Ovary (tissue), 7 donors: ENCODE measurements at regions not wholly inside any gene's neighbourhood (a gene's known extent, or its start where the extent isn't known, plus 50 kb on each side); places are given as distances from the start of the nearest gene placed in this dataset.

Experiments
- DNase-seq, 5 donors: peaks; one replicate each; pipeline ENCODE4 v3.0.0-alpha.2; 2019 to 2020
- H3K27ac ChIP-seq, 2 donors: fragments of 200-600 bp; one replicate each; pipeline versions ENCODE4 v1.5.1 to v1.8.0; 2019 to 2022
- H3K27me3 ChIP-seq: fragments of 200-600 bp; one replicate; pipeline ENCODE4 v1.8.0; 2022
- H3K36me3 ChIP-seq: fragments of 200-600 bp; sonication (generic); one replicate; pipeline ENCODE4 v1.5.1; 2019
- H3K4me1 ChIP-seq: one replicate; pipeline ENCODE4 v1.8.1; 2013; ENCODE audit warnings: mild to moderate bottlenecking, moderate library complexity; ENCODE audit not compliant: insufficient read depth
- H3K4me3 ChIP-seq: fragments of 200-600 bp; sonication (generic); one replicate; pipeline ENCODE4 v1.5.1; 2017
- H3K9me3 ChIP-seq, 2 donors: fragments of 200-600 bp in 1 of 2; sonication (generic) in 1 of 2; one replicate each; pipeline versions ENCODE4 v1.5.1 to v1.8.1; 2013 to 2019; ENCODE audit warnings: mild to moderate bottlenecking in 1 of 2, moderate library complexity in 1 of 2
- CTCF ChIP-seq, 3 donors: fragments of 450-650 bp in 2 of 3; fragments of 200-600 bp in 1 of 3; IDR thresholded peaks; one replicate each; pipeline versions ENCODE4 v1.5.1 to v1.8.0; 2016 to 2022; ENCODE audit warnings: antibody characterized with exemption in 3 of 3, mild to moderate bottlenecking in 1 of 3
- EP300 ChIP-seq: sonication (generic); formaldehyde crosslinking; IDR thresholded peaks from one replicate; pipeline ENCODE4 v1.6.1; 2017; ENCODE audit warnings: antibody characterized with exemption
- POLR2A ChIP-seq: fragments of 450-650 bp; IDR thresholded peaks from one replicate; pipeline ENCODE4 v1.6.1; 2017; ENCODE audit warnings: antibody characterized with exemption, mild to moderate bottlenecking, moderate library complexity
- WGBS, 3 donors: extraction: QIAGEN DNeasy Blood & Tissue Kit in 1 of 3; methylation state at CpG; one replicate each; pipeline versions ENCODE4 v1.1.5 to v1.1.7; 2013 to 2017; 5-methylcytosine and 5-hydroxymethylcytosine counted together
- intact Hi-C, 4 donors: fragments of 100-400 bp; cut with DNase I; formaldehyde crosslinking; loops; one replicate each; pipeline versions ENCODE4 v1.11.0 to v1.15.1; 2022 to 2023
- donor health status: DM: no; HTN: no; CAD: no; lungs with moderate emphysema.
- donor health status: DM: no; HTN: no; CAD: no.
- donor health status: Bipolar disorder and iron deficiency.
- donor health status: DM: no; HTN: no; CAD: no.
- donor health status: DM: yes; HTN: yes; CAD: no.

DNA sequence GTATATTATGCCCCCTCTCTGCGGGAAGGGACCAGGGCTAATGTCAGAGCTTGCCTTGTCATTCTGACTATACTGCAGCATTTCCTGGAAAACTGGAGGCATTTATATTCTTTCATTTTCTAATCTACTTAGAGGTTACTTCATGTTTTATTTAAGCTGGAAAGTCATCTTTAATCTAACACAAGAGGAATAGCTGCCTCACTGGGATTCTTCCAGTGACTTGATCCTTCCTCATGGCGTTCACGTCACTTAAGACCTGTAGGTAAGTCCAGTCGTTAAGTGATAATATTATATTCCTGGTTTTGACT lies 727.6 kb upstream of the DDX18 start:
- TF ChIP-seq CTCF (IDR thresholded peaks at IDR 0.05) (no peak), POLR2A (no peak), EP300 (no peak)
- H3K27ac ChIP-seq: no peak overlapping the region
- no peaks in the 10 kb centered on the region for H3K9me3 ChIP-seq
- H3K4me1 ChIP-seq: no peaks in the 10 kb centered on the region
- 43 to 68% (median 49%) methylated on average over 4 of the region's 4 CpGs for WGBS, 3 donors
- no peaks in the 10 kb centered on the region for H3K36me3 ChIP-seq
- H3K27me3 ChIP-seq: no peaks in the 10 kb centered on the region
- H3K4me3 ChIP-seq: no peak overlapping the region
- intact Hi-C loops: no loop called here
- DNase-seq: no peak

DNA sequence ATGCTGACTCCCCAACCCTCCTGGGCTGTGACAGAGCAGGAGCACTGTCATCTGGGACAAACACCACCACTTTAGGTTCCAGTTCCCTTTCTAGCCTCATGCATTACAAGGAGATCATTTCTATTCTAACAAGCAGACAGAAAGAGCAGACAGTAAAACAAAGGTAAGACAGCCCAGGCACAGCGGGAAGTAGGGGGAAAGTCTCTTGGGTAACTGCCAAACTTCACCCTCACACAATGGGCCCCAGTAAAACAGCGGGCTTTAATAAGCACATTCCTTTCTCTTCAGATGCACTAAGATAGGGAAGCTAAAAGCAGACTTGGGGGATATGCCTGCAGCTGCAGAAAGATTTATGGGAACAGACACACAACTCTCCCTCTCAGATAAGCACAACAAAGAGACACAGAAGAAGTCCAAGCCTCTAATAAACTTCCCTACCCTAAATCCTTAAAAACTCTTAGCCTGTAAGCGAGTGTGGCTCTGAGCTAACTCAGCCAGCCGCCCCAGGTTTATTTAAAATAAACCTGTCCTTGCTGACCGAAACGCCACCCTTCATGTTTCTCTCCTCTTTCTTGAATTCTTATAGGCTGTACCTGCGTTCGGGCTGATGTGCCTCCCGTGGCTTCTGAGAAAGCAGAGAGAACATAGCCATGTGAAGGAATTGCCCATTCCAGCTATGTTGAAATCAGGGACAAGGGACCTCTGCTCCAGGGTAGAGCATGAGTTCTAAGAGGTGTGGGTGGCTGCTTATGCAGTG lies 726.8 kb upstream of the DDX18 start:
- Histone ChIP-seq H3K36me3 (no peaks in the 10 kb centered on the region), H3K4me1 (no peaks in the 10 kb centered on the region), H3K27me3 (no peaks in the 10 kb centered on the region), H3K27ac (no peak overlapping the region), H3K4me3 (no peak overlapping the region), H3K9me3 (no peaks in the 10 kb centered on the region)
- DNase-seq: no peak
- TF ChIP-seq POLR2A (no peak), EP300 (no peak)
- intact Hi-C loops: no loop called here
- WGBS, 3 donors: 4 to 8% (median 5%) methylated on average over 9 of the region's 9 CpGs

DNA sequence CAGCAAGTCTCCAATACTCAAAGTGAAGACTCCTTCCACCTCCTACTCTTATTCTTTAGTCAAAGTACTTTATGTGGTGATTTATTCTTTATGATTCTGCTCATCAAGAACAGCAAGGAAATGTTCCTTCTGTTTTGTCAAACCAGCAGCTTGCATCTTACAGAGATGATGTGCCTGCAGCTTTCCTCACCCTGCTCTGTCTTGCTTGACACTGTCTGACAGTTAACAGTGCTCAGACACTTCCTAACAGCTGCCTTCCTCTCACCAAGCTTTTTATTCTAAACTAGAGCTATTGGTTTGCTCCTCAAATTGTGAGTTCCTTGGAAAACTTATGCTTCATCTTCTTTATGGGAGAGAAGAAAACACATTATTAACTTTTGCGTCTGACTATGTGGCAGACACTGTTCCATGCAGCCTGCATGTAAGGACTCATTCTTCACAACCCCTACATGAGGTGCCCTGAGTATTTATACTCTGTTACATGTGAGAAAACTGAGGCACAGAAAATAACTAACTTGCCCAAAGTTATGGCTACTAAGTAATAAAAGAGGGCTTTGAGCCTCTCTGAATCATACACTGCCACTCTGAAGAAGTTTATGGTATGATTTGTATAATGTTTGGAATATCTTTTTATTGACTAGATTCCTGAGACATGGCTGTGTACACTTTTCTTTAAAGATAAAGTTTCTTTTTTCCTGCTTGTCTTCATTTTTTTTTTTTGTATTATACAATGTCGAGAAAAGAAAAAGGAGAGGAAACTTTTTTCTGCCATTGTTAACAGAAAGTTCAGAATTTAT lies 723.3 kb upstream of the DDX18 start:
- Histone ChIP-seq H3K36me3 (no peaks in the 10 kb centered on the region), H3K27me3 (no peaks in the 10 kb centered on the region), H3K4me3 (no peak overlapping the region), H3K4me1 (no peaks in the 10 kb centered on the region), H3K9me3 (no peaks in the 10 kb centered on the region), H3K27ac (no peak overlapping the region)
- intact Hi-C loops: no loop called here
- no peak for DNase-seq
- WGBS, 3 donors: 78 to 91% (median 79%) methylated on average over 2 of the region's 2 CpGs
- TF ChIP-seq CTCF (IDR thresholded peaks at IDR 0.05): no peak
- no peak for TF ChIP-seq POLR2A
- TF ChIP-seq EP300: no peak

- H3K27ac ChIP-seq: no peak overlapping the region
- H3K36me3 ChIP-seq: no peaks in the 10 kb centered on the region
- DNase-seq: no peak
- 45 to 97% (median 92%) methylated on average over 1 of the region's 1 CpG for WGBS, 3 donors
- H3K27me3 ChIP-seq: no peaks in the 10 kb centered on the region
- H3K4me3 ChIP-seq: no peak overlapping the region
- no peaks in the 10 kb centered on the region for H3K9me3 ChIP-seq
- H3K4me1 ChIP-seq: no peaks in the 10 kb centered on the region
- TF ChIP-seq CTCF (IDR thresholded peaks at IDR 0.05) (no peak), EP300 (no peak), POLR2A (no peak)
- intact Hi-C loops: no loop called here
Observed at GRCh38 chr2:117101613-117102012, 712.9 kb upstream of the DDX18 start.

GRCh38 chr2:117108741-117109267 lies 705.7 kb upstream of the DDX18 start:
- no peaks in the 10 kb centered on the region for H3K27me3 ChIP-seq
- no peak overlapping the region for H3K27ac ChIP-seq
- DNase-seq: no peak
- intact Hi-C loops: no loop called here
- 82 to 92% (median 87%) methylated on average over 9 of the region's 9 CpGs for WGBS, 3 donors
- H3K4me3 ChIP-seq: no peak overlapping the region
- TF ChIP-seq POLR2A: no peak
- TF ChIP-seq EP300: no peak
- no peak for TF ChIP-seq CTCF (IDR thresholded peaks at IDR 0.05)
- H3K4me1 ChIP-seq: no peaks in the 10 kb centered on the region
- no peaks in the 10 kb centered on the region for H3K9me3 ChIP-seq
- no peaks in the 10 kb centered on the region for H3K36me3 ChIP-seq
